ENCODE measurements at regions not wholly inside any gene's neighbourhood (a gene's known extent, or its start where the extent isn't known, plus 50 kb on each side); places are given as distances from the start of the nearest gene placed in this dataset.

DNA sequence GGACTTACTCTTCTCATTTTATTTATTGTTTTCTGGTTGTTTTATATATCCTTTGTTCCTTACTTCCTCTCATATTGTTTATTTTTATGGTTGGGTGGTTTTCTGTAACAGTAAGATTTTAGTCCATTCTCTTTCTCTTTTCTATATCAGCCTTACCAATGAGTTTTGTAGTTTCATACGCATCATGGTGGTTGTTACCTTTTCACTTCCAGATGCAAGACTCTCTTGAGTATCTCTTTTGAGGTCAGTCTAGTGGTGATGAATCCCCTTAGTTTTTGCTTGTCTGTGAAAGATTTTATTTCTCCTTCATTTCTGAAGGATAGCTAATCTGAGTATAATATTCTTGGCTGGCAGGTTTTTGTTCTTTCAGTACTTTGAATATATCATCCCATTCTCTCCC lies 57.1 kb upstream of the MFGE8 start:
- TF ChIP-seq, protein P1, sequence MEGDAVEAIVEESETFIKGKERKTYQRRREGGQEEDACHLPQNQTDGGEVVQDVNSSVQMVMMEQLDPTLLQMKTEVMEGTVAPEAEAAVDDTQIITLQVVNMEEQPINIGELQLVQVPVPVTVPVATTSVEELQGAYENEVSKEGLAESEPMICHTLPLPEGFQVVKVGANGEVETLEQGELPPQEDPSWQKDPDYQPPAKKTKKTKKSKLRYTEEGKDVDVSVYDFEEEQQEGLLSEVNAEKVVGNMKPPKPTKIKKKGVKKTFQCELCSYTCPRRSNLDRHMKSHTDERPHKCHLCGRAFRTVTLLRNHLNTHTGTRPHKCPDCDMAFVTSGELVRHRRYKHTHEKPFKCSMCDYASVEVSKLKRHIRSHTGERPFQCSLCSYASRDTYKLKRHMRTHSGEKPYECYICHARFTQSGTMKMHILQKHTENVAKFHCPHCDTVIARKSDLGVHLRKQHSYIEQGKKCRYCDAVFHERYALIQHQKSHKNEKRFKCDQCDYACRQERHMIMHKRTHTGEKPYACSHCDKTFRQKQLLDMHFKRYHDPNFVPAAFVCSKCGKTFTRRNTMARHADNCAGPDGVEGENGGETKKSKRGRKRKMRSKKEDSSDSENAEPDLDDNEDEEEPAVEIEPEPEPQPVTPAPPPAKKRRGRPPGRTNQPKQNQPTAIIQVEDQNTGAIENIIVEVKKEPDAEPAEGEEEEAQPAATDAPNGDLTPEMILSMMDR (IDR thresholded peaks at IDR 0.05; ENCODE audit: low read length): no peak
- TF ChIP-seq EZH2 (IDR thresholded peaks at IDR 0.05; ENCODE audit: borderline replicate concordance, low read length): no peak
